GM13976 (cell line): ENCODE measurements at regions not wholly inside any gene's neighbourhood (a gene's known extent, or its start where the extent isn't known, plus 50 kb on each side); places are given as distances from the start of the nearest gene placed in this dataset.
"Not testable (repeated sequence)": the region's sequence is repeated elsewhere in the genome, so short reads cannot be mapped to it uniquely, and the experiment has no call there.

Source experiments
- DNase-seq: peaks from one replicate; pipeline ENCODE4 v3.0.0; 2012; ENCODE audit warnings: low spot score
- CTCF ChIP-seq: IDR thresholded peaks from 2 replicates; pipeline ENCODE4 v1.5.1; 2012; ENCODE audit warnings: borderline replicate concordance, mild to moderate bottlenecking; ENCODE audit not compliant: insufficient read depth; ENCODE audit errors: extremely low read depth, missing control alignments, control extremely low read depth
- in situ Hi-C: fragments of 300-500 bp; cut with MboI; formaldehyde crosslinking; loops from one replicate; pipeline ENCODE4 v1.12.0; 2022; ENCODE audit warnings: low sequenced_read_pairs, mixed read lengths, inconsistent platforms; ENCODE audit not compliant: unreplicated experiment

GRCh38 chr7:54933643-54934042 lies 85.2 kb upstream of the EGFR start:
- in situ Hi-C loops: no loop called here
- no peak for DNase-seq
- no peak for TF ChIP-seq CTCF

GRCh38 chr7:54940748-54941147 lies 78.1 kb upstream of the EGFR start:
- DNase-seq: no peak
- no peak for TF ChIP-seq CTCF
- in situ Hi-C loops: no loop called here

- no peak for TF ChIP-seq CTCF
- DNase-seq: no peak
- in situ Hi-C loops: no loop called here
Observed at GRCh38 chr7:54944179-54944578, 74.6 kb upstream of the EGFR start.

GRCh38 chr7:54946271-54946670 lies 72.5 kb upstream of the EGFR start:
- no peak for DNase-seq
- TF ChIP-seq CTCF: no peak
- in situ Hi-C loops: no loop called here

GRCh38 chr7:54946764-54947163 lies 72.1 kb upstream of the EGFR start:
- DNase-seq: no peak
- no peak for TF ChIP-seq CTCF
- in situ Hi-C loops: no loop called here

- no peak for TF ChIP-seq CTCF
- in situ Hi-C loops: no loop called here
- no peak for DNase-seq
Observed at GRCh38 chr7:54947266-54947665, 71.6 kb upstream of the EGFR start.

GRCh38 chr7:54949514-54949913 lies 69.3 kb upstream of the EGFR start:
- in situ Hi-C loops, DNase-seq: not testable (repeated sequence)
